Ectodermal cell (in vitro differentiated cells): ENCODE measurements at regions not wholly inside any gene's neighbourhood (a gene's known extent, or its start where the extent isn't known, plus 50 kb on each side); places are given as distances from the start of the nearest gene placed in this dataset.
"Not testable (repeated sequence)": the region's sequence is repeated elsewhere in the genome, so short reads cannot be mapped to it uniquely, and the experiment has no call there.

Experiments
- H3K27ac ChIP-seq: 2 replicates; pipeline ENCODE4 v1.7.0; 2013; ENCODE audit warnings: mild to moderate bottlenecking, low read depth, low read length; ENCODE audit not compliant: insufficient read depth, poor library complexity, severe bottlenecking
- H3K27me3 ChIP-seq: 2 replicates; pipeline ENCODE4 v1.7.0; 2013; ENCODE audit warnings: mild to moderate bottlenecking, low read length; ENCODE audit not compliant: insufficient read depth, control insufficient read depth, poor library complexity, severe bottlenecking
- H3K36me3 ChIP-seq: one replicate; pipeline ENCODE4 v1.7.0; 2013; ENCODE audit warnings: low read length; ENCODE audit not compliant: control insufficient read depth, insufficient read depth
- H3K4me1 ChIP-seq: one replicate; pipeline ENCODE4 v1.7.0; 2013; ENCODE audit warnings: low read length; ENCODE audit not compliant: control insufficient read depth, insufficient read depth
- H3K4me3 ChIP-seq: 2 replicates; pipeline ENCODE4 v1.7.0; 2013; ENCODE audit warnings: low read depth, low read length, control low read depth; ENCODE audit not compliant: insufficient read depth
- H3K9me3 ChIP-seq: 2 replicates; pipeline ENCODE4 v1.7.0; 2013; ENCODE audit warnings: mild to moderate bottlenecking, low read length, moderate library complexity; ENCODE audit not compliant: control insufficient read depth
- WGBS, 2 experiments: methylation state at CpG; one replicate each; pipeline ENCODE4 v1.1.7; 2013; ENCODE audit warnings: missing lambda C conversion rate in 2 of 2; 5-methylcytosine and 5-hydroxymethylcytosine counted together

- Histone ChIP-seq H3K27ac (no peak overlapping the region), H3K4me1 (peaks cover 8% of the 10 kb centered on the region), H3K4me3 (no peak overlapping the region), H3K9me3 (no peaks in the 10 kb centered on the region), H3K27me3 (no peaks in the 10 kb centered on the region), H3K36me3 (no peaks in the 10 kb centered on the region)
- 79 to 84% methylated on average over 10 of the region's 10 CpGs for WGBS, 2 experiments
Measured at GRCh38 chr11:116044941-116045340, 540.7 kb upstream of the CADM1 start.

GRCh38 chr11:116044520-116044919 lies 540.3 kb upstream of the CADM1 start:
- Histone ChIP-seq H3K4me3 (no peak overlapping the region), H3K36me3 (no peaks in the 10 kb centered on the region), H3K4me1 (peaks cover 8% of the 10 kb centered on the region), H3K9me3 (no peaks in the 10 kb centered on the region), H3K27ac (no peak overlapping the region), H3K27me3 (no peaks in the 10 kb centered on the region)
- 52 to 66% methylated on average over 4 of the region's 4 CpGs for WGBS, 2 experiments

- H3K27ac ChIP-seq: no peak overlapping the region
- H3K27me3 ChIP-seq: no peaks in the 10 kb centered on the region
- no peak overlapping the region for H3K4me3 ChIP-seq
- H3K9me3 ChIP-seq: no peaks in the 10 kb centered on the region
- peaks cover 8% of the 10 kb centered on the region for H3K4me1 ChIP-seq
- H3K36me3 ChIP-seq: no peaks in the 10 kb centered on the region
- 90 to 95% methylated on average over 2 of the region's 2 CpGs for WGBS, 2 experiments
Measured at GRCh38 chr11:116043857-116044256, 539.6 kb upstream of the CADM1 start.

GRCh38 chr11:116043059-116043458 lies 538.8 kb upstream of the CADM1 start:
- not testable (repeated sequence) for H3K36me3 ChIP-seq, H3K9me3 ChIP-seq, H3K4me3 ChIP-seq, H3K4me1 ChIP-seq, H3K27me3 ChIP-seq, H3K27ac ChIP-seq
- 86 to 90% methylated on average over 6 of the region's 6 CpGs for WGBS, 2 experiments

GRCh38 chr11:116042146-116042545 lies 537.9 kb upstream of the CADM1 start:
- 88 to 92% methylated on average over 4 of the region's 4 CpGs for WGBS, 2 experiments
- no peak overlapping the region for H3K4me3 ChIP-seq
- H3K9me3 ChIP-seq: no peaks in the 10 kb centered on the region
- H3K27ac ChIP-seq: no peak overlapping the region
- H3K36me3 ChIP-seq: no peaks in the 10 kb centered on the region
- peaks cover 8% of the 10 kb centered on the region for H3K4me1 ChIP-seq
- H3K27me3 ChIP-seq: no peaks in the 10 kb centered on the region

GRCh38 chr11:116037861-116038260 lies 533.6 kb upstream of the CADM1 start:
- Histone ChIP-seq H3K4me1 (peaks cover 13% of the 10 kb centered on the region), H3K4me3 (no peak overlapping the region), H3K27me3 (no peaks in the 10 kb centered on the region), H3K36me3 (no peaks in the 10 kb centered on the region), H3K27ac (no peak overlapping the region), H3K9me3 (no peaks in the 10 kb centered on the region)
- WGBS, 2 experiments: 89 to 94% methylated on average over 2 of the region's 2 CpGs

GRCh38 chr11:116035977-116036376 lies 531.8 kb upstream of the CADM1 start:
- Histone ChIP-seq H3K27ac (no peak overlapping the region), H3K27me3 (no peaks in the 10 kb centered on the region), H3K4me3 (no peak overlapping the region), H3K4me1 (peaks cover 13% of the 10 kb centered on the region), H3K9me3 (no peaks in the 10 kb centered on the region), H3K36me3 (no peaks in the 10 kb centered on the region)
- 80 to 85% methylated on average over 5 of the region's 5 CpGs for WGBS, 2 experiments

- H3K4me1 ChIP-seq: peaks cover 13% of the 10 kb centered on the region
- H3K27me3 ChIP-seq: no peaks in the 10 kb centered on the region
- H3K27ac ChIP-seq: no peak overlapping the region
- H3K9me3 ChIP-seq: no peaks in the 10 kb centered on the region
- H3K4me3 ChIP-seq: no peak overlapping the region
- WGBS, 2 experiments: 63 to 65% methylated on average over 7 of the region's 8 CpGs
- H3K36me3 ChIP-seq: no peaks in the 10 kb centered on the region
Measured at GRCh38 chr11:116033931-116034553, 529.8 kb upstream of the CADM1 start.

- no peaks in the 10 kb centered on the region for H3K9me3 ChIP-seq
- H3K36me3 ChIP-seq: no peaks in the 10 kb centered on the region
- no peaks in the 10 kb centered on the region for H3K27me3 ChIP-seq
- no peak overlapping the region for H3K4me3 ChIP-seq
- WGBS, 2 experiments: 93 to 100% methylated on average over 2 to 3 of the region's 4 CpGs
- no peak overlapping the region for H3K27ac ChIP-seq
- peaks cover 9% of the 10 kb centered on the region for H3K4me1 ChIP-seq
Measured at GRCh38 chr11:116030697-116031331, 526.6 kb upstream of the CADM1 start.

- H3K4me1 ChIP-seq, H3K36me3 ChIP-seq, H3K4me3 ChIP-seq, H3K9me3 ChIP-seq, H3K27me3 ChIP-seq, H3K27ac ChIP-seq: not testable (repeated sequence)
- WGBS, 2 experiments: 83 to 86% methylated on average over 1 of the region's 1 CpG
Measured at GRCh38 chr11:116028506-116028905, 524.3 kb upstream of the CADM1 start.
